WTC11 (cell line): ENCODE measurements at regions not wholly inside any gene's neighbourhood (a gene's known extent, or its start where the extent isn't known, plus 50 kb on each side); places are given as distances from the start of the nearest gene placed in this dataset.

Experiments used
- ATAC-seq: fragments of 200-7000 bp; cut with Tn5 transposase; 2 replicates; pipeline ENCODE4 v1.10.0; 2021; ENCODE audit warnings: mild to moderate bottlenecking, moderate library complexity
- CTCF ChIA-PET: fragments of 300-600 bp; sonication (Branson Sonifier 250); formaldehyde crosslinking; loops from one replicate; lab custom pipeline; 2021; ENCODE audit warnings: antibody characterized with exemption; lab: Charles Lee
- POLR2A ChIA-PET: fragments of 350-600 bp; sonication (Branson Sonifier 250); formaldehyde crosslinking; loops from one replicate; lab custom pipeline; 2021; ENCODE audit warnings: antibody characterized with exemption; lab: Charles Lee
- DNase-seq: peaks from one replicate; pipeline ENCODE4 v3.0.0; 2021; ENCODE audit warnings: low spot score
- H3K27ac Mint-ChIP-seq: 2 replicates; pipeline ENCODE4 v1.8.0; 2021; ENCODE audit warnings: mixed read lengths
- H3K27me3 Mint-ChIP-seq: 2 replicates; pipeline ENCODE4 v1.8.0; 2021; ENCODE audit warnings: low read depth, mild to moderate bottlenecking, moderate library complexity, mixed read lengths
- H3K36me3 Mint-ChIP-seq: 2 replicates; pipeline ENCODE4 v1.8.0; 2021; ENCODE audit warnings: mixed read lengths
- H3K4me1 Mint-ChIP-seq: 2 replicates; pipeline ENCODE4 v1.8.0; 2022; ENCODE audit warnings: mixed read lengths
- H3K4me3 Mint-ChIP-seq: 2 replicates; pipeline ENCODE4 v1.8.0; 2021; ENCODE audit warnings: mild to moderate bottlenecking, moderate library complexity, mixed read lengths
- H3K9me3 Mint-ChIP-seq: 2 replicates; pipeline ENCODE4 v1.8.0; 2021; ENCODE audit warnings: mixed read lengths
- ATF6 ChIP-seq: sonication (generic); formaldehyde crosslinking; IDR thresholded peaks from 2 replicates; pipeline ENCODE4 v1.8.1; 2023; ENCODE audit warnings: mild to moderate bottlenecking, missing genetic modification reagents
- CREB1 ChIP-seq: sonication (generic); formaldehyde crosslinking; IDR thresholded peaks from 2 replicates; pipeline ENCODE4 v1.8.0; 2023; ENCODE audit warnings: mild to moderate bottlenecking, missing genetic modification reagents
- ELF4 ChIP-seq: sonication (generic); formaldehyde crosslinking; IDR thresholded peaks from 2 replicates; pipeline ENCODE4 v1.8.1; 2022; ENCODE audit warnings: low read depth, mild to moderate bottlenecking, moderate library complexity, missing genetic modification reagents
- FOXJ3 ChIP-seq: sonication (generic); formaldehyde crosslinking; IDR thresholded peaks from 2 replicates; pipeline ENCODE4 v1.9.0; 2021; ENCODE audit warnings: missing genetic modification reagents, mild to moderate bottlenecking, borderline replicate concordance
- IRF1 ChIP-seq: sonication (generic); formaldehyde crosslinking; IDR thresholded peaks from 2 replicates; pipeline ENCODE4 v1.8.0; 2023; ENCODE audit warnings: missing genetic modification reagents
- MLX ChIP-seq: sonication (generic); formaldehyde crosslinking; IDR thresholded peaks from 2 replicates; pipeline ENCODE4 v1.8.1; 2023; ENCODE audit warnings: mild to moderate bottlenecking, missing genetic modification reagents, moderate library complexity
- MYBL2 ChIP-seq: sonication (generic); formaldehyde crosslinking; IDR thresholded peaks from 2 replicates; pipeline ENCODE4 v1.8.1; 2023; ENCODE audit warnings: mild to moderate bottlenecking, moderate library complexity, missing genetic modification reagents
- NFATC4 ChIP-seq: fragments of 250-450 bp; sonication (Bioruptor Pico); IDR thresholded peaks from 2 replicates; pipeline ENCODE4 v1.9.0; 2021; ENCODE audit warnings: mild to moderate bottlenecking
- NR1H2 ChIP-seq: sonication (generic); formaldehyde crosslinking; IDR thresholded peaks from 2 replicates; pipeline ENCODE4 v1.9.0; 2021; ENCODE audit warnings: mild to moderate bottlenecking, moderate library complexity, missing genetic modification reagents
- PREB ChIP-seq: sonication (generic); formaldehyde crosslinking; IDR thresholded peaks from 2 replicates; pipeline ENCODE4 v1.8.1; 2022; ENCODE audit warnings: mild to moderate bottlenecking, missing genetic modification reagents, moderate library complexity, borderline replicate concordance
- RORB ChIP-seq: fragments of 250-450 bp; sonication (Bioruptor Pico); IDR thresholded peaks from 2 replicates; pipeline ENCODE4 v1.9.0; 2021; ENCODE audit warnings: mild to moderate bottlenecking
- SMAD4 ChIP-seq: sonication (generic); formaldehyde crosslinking; IDR thresholded peaks from 2 replicates; pipeline ENCODE4 v1.8.0; 2022; ENCODE audit warnings: mild to moderate bottlenecking, missing genetic modification reagents
- SOX15 ChIP-seq: fragments of 250-450 bp; sonication (Bioruptor Pico); IDR thresholded peaks from 2 replicates; pipeline ENCODE4 v1.9.0; 2021; ENCODE audit warnings: mild to moderate bottlenecking
- TP53 ChIP-seq: sonication (generic); formaldehyde crosslinking; IDR thresholded peaks from 2 replicates; pipeline ENCODE4 v1.8.1; 2023; ENCODE audit warnings: mild to moderate bottlenecking, missing genetic modification reagents
- ZNF121 ChIP-seq: sonication (generic); formaldehyde crosslinking; IDR thresholded peaks from 2 replicates; pipeline ENCODE4 v1.8.0; 2023; ENCODE audit warnings: missing genetic modification reagents
- ZNF532 ChIP-seq: fragments of 250-450 bp; sonication (Bioruptor Pico); IDR thresholded peaks from 2 replicates; pipeline ENCODE4 v1.9.0; 2021; ENCODE audit warnings: mild to moderate bottlenecking, borderline replicate concordance
- ZNF671 ChIP-seq: fragments of 250-450 bp; sonication (Bioruptor Pico); IDR thresholded peaks from 2 replicates; pipeline ENCODE4 v1.8.0; 2021; ENCODE audit warnings: mild to moderate bottlenecking
- TF ChIP-seq, protein P1 (sequence below): fragments of 250-450 bp; sonication (Bioruptor Pico); conservative IDR thresholded peaks from 2 replicates; pipeline ENCODE4 v1.9.0; 2021; ENCODE audit warnings: mild to moderate bottlenecking
- TF ChIP-seq, protein P2 (sequence below): sonication (generic); formaldehyde crosslinking; IDR thresholded peaks from 2 replicates; pipeline ENCODE4 v1.8.1; 2022; ENCODE audit warnings: missing genetic modification reagents, borderline replicate concordance
- TF ChIP-seq, protein P3 (sequence below): sonication (generic); formaldehyde crosslinking; IDR thresholded peaks from 2 replicates; pipeline ENCODE4 v1.8.0; 2022; ENCODE audit warnings: mild to moderate bottlenecking, missing genetic modification reagents

- no peak for TF ChIP-seq PREB (CRISPR knock-in tag)
- no peak for TF ChIP-seq FOXJ3 (CRISPR knock-in tag)
- TF ChIP-seq ZNF121 (CRISPR knock-in tag) = no peak
- no peak for TF ChIP-seq ZNF671 (CRISPR knock-in tag)
- TF ChIP-seq ZNF532 (CRISPR knock-in tag) = no peak
- TF ChIP-seq RORB (CRISPR knock-in tag) = no peak
These were observed 107.0 kb upstream of the PDE1C start (continued) for GRCh38 chr7:32177232-32177631.

GRCh38 chr7:32175099-32175498 lies 104.9 kb upstream of the PDE1C start:
- H3K27ac Mint-ChIP-seq = no peak overlapping the region
- peaks cover 4% of the 10 kb centered on the region for H3K9me3 Mint-ChIP-seq
- ATAC-seq = no peak
- DNase-seq = no peak
- POLR2A ChIA-PET = no interaction called here
- no peak for TF ChIP-seq SMAD4 (CRISPR knock-in tag)
- no peak for TF ChIP-seq IRF1 (CRISPR knock-in tag)
- TF ChIP-seq, protein P1, sequence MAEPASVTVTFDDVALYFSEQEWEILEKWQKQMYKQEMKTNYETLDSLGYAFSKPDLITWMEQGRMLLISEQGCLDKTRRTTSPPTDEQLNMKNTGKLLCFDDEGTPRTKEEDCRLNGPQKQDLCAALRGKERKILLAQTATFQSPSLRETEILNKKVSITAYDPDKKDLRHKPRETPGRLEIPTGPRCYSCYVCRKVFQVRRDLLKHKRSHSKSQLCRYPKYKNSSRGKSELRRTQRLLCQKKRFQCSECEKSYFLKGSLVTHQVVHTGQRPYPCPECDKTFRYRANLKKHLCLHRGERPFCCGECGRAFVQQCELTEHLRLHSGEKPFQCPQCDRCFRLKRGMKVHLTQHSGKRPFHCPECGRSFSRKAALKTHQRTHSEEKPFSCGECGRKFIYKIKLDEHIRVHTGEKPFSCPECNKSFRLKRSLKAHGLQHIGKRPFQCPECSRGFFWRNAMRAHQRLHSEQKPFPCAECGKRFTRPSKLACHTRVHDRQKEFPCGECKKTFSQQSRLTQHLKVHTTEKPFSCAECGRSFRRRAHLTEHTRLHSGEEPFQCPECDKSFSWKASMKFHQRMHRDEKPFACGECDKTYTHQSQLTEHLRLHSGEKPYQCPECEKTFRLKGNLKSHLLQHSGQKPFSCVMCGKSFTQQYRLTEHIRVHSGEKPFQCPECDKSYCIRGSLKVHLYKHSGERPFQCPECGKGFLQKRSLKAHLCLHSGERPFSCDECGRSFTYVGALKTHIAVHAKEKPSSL (CRISPR knock-in tag) = no peak
- TF ChIP-seq ELF4 (CRISPR knock-in tag) = no peak
- no peak for TF ChIP-seq TP53 (CRISPR knock-in tag)
- TF ChIP-seq MYBL2 (CRISPR knock-in tag) = no peak
- TF ChIP-seq, protein P2, sequence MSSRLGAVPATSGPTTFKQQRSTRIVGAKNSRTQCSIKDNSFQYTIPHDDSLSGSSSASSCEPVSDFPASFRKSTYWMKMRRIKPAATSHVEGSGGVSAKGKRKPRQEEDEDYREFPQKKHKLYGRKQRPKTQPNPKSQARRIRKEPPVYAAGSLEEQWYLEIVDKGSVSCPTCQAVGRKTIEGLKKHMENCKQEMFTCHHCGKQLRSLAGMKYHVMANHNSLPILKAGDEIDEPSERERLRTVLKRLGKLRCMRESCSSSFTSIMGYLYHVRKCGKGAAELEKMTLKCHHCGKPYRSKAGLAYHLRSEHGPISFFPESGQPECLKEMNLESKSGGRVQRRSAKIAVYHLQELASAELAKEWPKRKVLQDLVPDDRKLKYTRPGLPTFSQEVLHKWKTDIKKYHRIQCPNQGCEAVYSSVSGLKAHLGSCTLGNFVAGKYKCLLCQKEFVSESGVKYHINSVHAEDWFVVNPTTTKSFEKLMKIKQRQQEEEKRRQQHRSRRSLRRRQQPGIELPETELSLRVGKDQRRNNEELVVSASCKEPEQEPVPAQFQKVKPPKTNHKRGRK (CRISPR knock-in tag) = no peak
- TF ChIP-seq SOX15 (CRISPR knock-in tag) = no peak
- TF ChIP-seq NR1H2 (CRISPR knock-in tag) = no peak
- no peak for TF ChIP-seq NFATC4 (CRISPR knock-in tag)
- TF ChIP-seq, protein P3, sequence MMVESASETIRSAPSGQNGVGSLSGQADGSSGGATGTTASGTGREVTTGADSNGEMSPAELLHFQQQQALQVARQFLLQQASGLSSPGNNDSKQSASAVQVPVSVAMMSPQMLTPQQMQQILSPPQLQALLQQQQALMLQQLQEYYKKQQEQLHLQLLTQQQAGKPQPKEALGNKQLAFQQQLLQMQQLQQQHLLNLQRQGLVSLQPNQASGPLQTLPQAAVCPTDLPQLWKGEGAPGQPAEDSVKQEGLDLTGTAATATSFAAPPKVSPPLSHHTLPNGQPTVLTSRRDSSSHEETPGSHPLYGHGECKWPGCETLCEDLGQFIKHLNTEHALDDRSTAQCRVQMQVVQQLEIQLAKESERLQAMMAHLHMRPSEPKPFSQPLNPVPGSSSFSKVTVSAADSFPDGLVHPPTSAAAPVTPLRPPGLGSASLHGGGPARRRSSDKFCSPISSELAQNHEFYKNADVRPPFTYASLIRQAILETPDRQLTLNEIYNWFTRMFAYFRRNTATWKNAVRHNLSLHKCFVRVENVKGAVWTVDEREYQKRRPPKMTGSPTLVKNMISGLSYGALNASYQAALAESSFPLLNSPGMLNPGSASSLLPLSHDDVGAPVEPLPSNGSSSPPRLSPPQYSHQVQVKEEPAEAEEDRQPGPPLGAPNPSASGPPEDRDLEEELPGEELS (CRISPR knock-in tag) = no peak
- TF ChIP-seq ATF6 (CRISPR knock-in tag) = no peak
- TF ChIP-seq CREB1 (CRISPR knock-in tag) = no peak
- TF ChIP-seq MLX (CRISPR knock-in tag) = no peak
- CTCF ChIA-PET = interaction anchor here (0.9 kb wide), 1 partner anchor 11 kb away, joined by 3 read pairs; no protein-coding TSS in a partner anchor
- H3K36me3 Mint-ChIP-seq = no peaks in the 10 kb centered on the region
- no peak overlapping the region for H3K4me3 Mint-ChIP-seq
- H3K27me3 Mint-ChIP-seq = no peaks in the 10 kb centered on the region; the same call in 1 of the 2 replicates
- H3K4me1 Mint-ChIP-seq = peaks cover 9% of the 10 kb centered on the region
